Stimulated activated memory B cell treated with anti-CD40 and anti-IgM and Interleukin-4, amounts not matched to agents 10 μg/mL and 1 μg/mL and 100 μg/mL, for 72 hours (primary cell): ENCODE measurements at regions not wholly inside any gene's neighbourhood (a gene's known extent, or its start where the extent isn't known, plus 50 kb on each side); places are given as distances from the start of the nearest gene placed in this dataset.
"Not testable (repeated sequence)": the region's sequence is repeated elsewhere in the genome, so short reads cannot be mapped to it uniquely, and the experiment has no call there.

Experiments
- ATAC-seq: fragments of 150-1000 bp; cut with Tn5 transposase; 2 replicates; pipeline ENCODE4 v1.10.0; 2021
- H3K27ac Mint-ChIP-seq: one replicate; pipeline ENCODE4 v1.8.0; 2022; ENCODE audit warnings: mild to moderate bottlenecking, mixed read lengths
- H3K27me3 Mint-ChIP-seq: one replicate; pipeline ENCODE4 v1.8.0; 2022; ENCODE audit warnings: mixed read lengths
- H3K36me3 Mint-ChIP-seq: one replicate; pipeline ENCODE4 v1.8.0; 2022; ENCODE audit warnings: mixed read lengths
- H3K4me1 Mint-ChIP-seq: one replicate; pipeline ENCODE4 v1.8.0; 2022; ENCODE audit warnings: mixed read lengths
- H3K4me3 Mint-ChIP-seq: one replicate; pipeline ENCODE4 v1.8.0; 2022; ENCODE audit warnings: mild to moderate bottlenecking, moderate library complexity, mixed read lengths
- H3K9me3 Mint-ChIP-seq: one replicate; pipeline ENCODE4 v1.8.0; 2022; ENCODE audit warnings: mixed read lengths

- Mint-ChIP-seq H3K36me3 (no peaks in the 10 kb centered on the region), H3K9me3 (no peaks in the 10 kb centered on the region), H3K4me1 (no peaks in the 10 kb centered on the region), H3K4me3 (no peak overlapping the region), H3K27me3 (peaks cover 61% of the 10 kb centered on the region), H3K27ac (no peak overlapping the region)
- no peak for ATAC-seq
Measured at GRCh38 chr10:111273635-111274034, 196.8 kb downstream of the ADRA2A start.

- H3K9me3 Mint-ChIP-seq: no peaks in the 10 kb centered on the region
- ATAC-seq: no peak
- no peaks in the 10 kb centered on the region for H3K36me3 Mint-ChIP-seq
- H3K4me3 Mint-ChIP-seq: no peak overlapping the region
- peaks cover 55% of the 10 kb centered on the region for H3K27me3 Mint-ChIP-seq
- no peak overlapping the region for H3K27ac Mint-ChIP-seq
- H3K4me1 Mint-ChIP-seq: no peaks in the 10 kb centered on the region
Measured at GRCh38 chr10:111275091-111275490, 198.3 kb downstream of the ADRA2A start.

GRCh38 chr10:111277661-111278060, 200.8 kb downstream of the ADRA2A start:
- Mint-ChIP-seq H3K27me3 (peaks cover 43% of the 10 kb centered on the region), H3K4me1 (no peaks in the 10 kb centered on the region), H3K36me3 (no peaks in the 10 kb centered on the region)

GRCh38 chr10:111278266-111278665, 201.4 kb downstream of the ADRA2A start:
- no peak overlapping the region for H3K4me3 Mint-ChIP-seq
- no peaks in the 10 kb centered on the region for H3K4me1 Mint-ChIP-seq
- no peak overlapping the region for H3K27ac Mint-ChIP-seq
- no peaks in the 10 kb centered on the region for H3K9me3 Mint-ChIP-seq
- ATAC-seq: no peak
- peaks cover 37% of the 10 kb centered on the region for H3K27me3 Mint-ChIP-seq
- H3K36me3 Mint-ChIP-seq: no peaks in the 10 kb centered on the region

More at GRCh38 chr10:111277661-111278060, 200.8 kb downstream of the ADRA2A start:
- Mint-ChIP-seq H3K9me3 (no peaks in the 10 kb centered on the region), H3K27ac (no peak overlapping the region), H3K4me3 (no peak overlapping the region)
- no peak for ATAC-seq

GRCh38 chr10:111281516-111281915, 204.7 kb downstream of the ADRA2A start:
- peaks cover 27% of the 10 kb centered on the region for H3K27me3 Mint-ChIP-seq
- H3K4me1 Mint-ChIP-seq: no peaks in the 10 kb centered on the region
- no peaks in the 10 kb centered on the region for H3K36me3 Mint-ChIP-seq
- no peak overlapping the region for H3K27ac Mint-ChIP-seq
- ATAC-seq: no peak
- H3K4me3 Mint-ChIP-seq: no peak overlapping the region
- no peaks in the 10 kb centered on the region for H3K9me3 Mint-ChIP-seq

GRCh38 chr10:111289461-111289860, 212.6 kb downstream of the ADRA2A start:
- ATAC-seq: no peak
- no peak overlapping the region for H3K27ac Mint-ChIP-seq
- no peaks in the 10 kb centered on the region for H3K36me3 Mint-ChIP-seq
- no peak overlapping the region for H3K4me3 Mint-ChIP-seq
- peaks cover 15% of the 10 kb centered on the region for H3K27me3 Mint-ChIP-seq
- H3K4me1 Mint-ChIP-seq: no peaks in the 10 kb centered on the region
- H3K9me3 Mint-ChIP-seq: no peaks in the 10 kb centered on the region

GRCh38 chr10:111290649-111291048, 213.8 kb downstream of the ADRA2A start:
- H3K27me3 Mint-ChIP-seq: peaks cover 27% of the 10 kb centered on the region
- no peak overlapping the region for H3K27ac Mint-ChIP-seq
- no peaks in the 10 kb centered on the region for H3K9me3 Mint-ChIP-seq
- H3K4me3 Mint-ChIP-seq: no peak overlapping the region
- no peaks in the 10 kb centered on the region for H3K36me3 Mint-ChIP-seq
- H3K4me1 Mint-ChIP-seq: no peaks in the 10 kb centered on the region
- ATAC-seq: no peak

GRCh38 chr10:111295788-111296187, 219.0 kb downstream of the ADRA2A start:
- Mint-ChIP-seq H3K9me3 (no peaks in the 10 kb centered on the region), H3K27ac (no peak overlapping the region), H3K4me1 (no peaks in the 10 kb centered on the region), H3K4me3 (no peak overlapping the region), H3K27me3 (peaks cover 32% of the 10 kb centered on the region), H3K36me3 (no peaks in the 10 kb centered on the region)
- ATAC-seq: no peak

- H3K27ac Mint-ChIP-seq: no peak overlapping the region
- no peaks in the 10 kb centered on the region for H3K4me1 Mint-ChIP-seq
- H3K27me3 Mint-ChIP-seq: peaks cover 39% of the 10 kb centered on the region
- H3K36me3 Mint-ChIP-seq: no peaks in the 10 kb centered on the region
- ATAC-seq: no peak
- H3K9me3 Mint-ChIP-seq: no peaks in the 10 kb centered on the region
- no peak overlapping the region for H3K4me3 Mint-ChIP-seq
Measured at GRCh38 chr10:111297351-111297848, 220.6 kb downstream of the ADRA2A start.

- no peak overlapping the region for H3K4me3 Mint-ChIP-seq
- ATAC-seq: no peak
- no peaks in the 10 kb centered on the region for H3K9me3 Mint-ChIP-seq
- H3K27me3 Mint-ChIP-seq: peaks cover 39% of the 10 kb centered on the region
- H3K36me3 Mint-ChIP-seq: no peaks in the 10 kb centered on the region
- no peak overlapping the region for H3K27ac Mint-ChIP-seq
- no peaks in the 10 kb centered on the region for H3K4me1 Mint-ChIP-seq
Measured at GRCh38 chr10:111298031-111298430, 221.2 kb downstream of the ADRA2A start.

- no peak for ATAC-seq
- H3K36me3 Mint-ChIP-seq: no peaks in the 10 kb centered on the region
Measured at GRCh38 chr10:111299037-111299436, 222.2 kb downstream of the ADRA2A start.

GRCh38 chr10:111303887-111304286, 227.1 kb downstream of the ADRA2A start:
- ATAC-seq: no peak
- Mint-ChIP-seq H3K27me3 (peaks cover 15% of the 10 kb centered on the region), H3K36me3 (no peaks in the 10 kb centered on the region), H3K27ac (no peak overlapping the region), H3K4me3 (no peak overlapping the region), H3K4me1 (no peaks in the 10 kb centered on the region), H3K9me3 (no peaks in the 10 kb centered on the region)

More at GRCh38 chr10:111299037-111299436, 222.2 kb downstream of the ADRA2A start:
- no peaks in the 10 kb centered on the region for H3K9me3 Mint-ChIP-seq
- no peaks in the 10 kb centered on the region for H3K4me1 Mint-ChIP-seq
- peaks cover 39% of the 10 kb centered on the region for H3K27me3 Mint-ChIP-seq
- H3K27ac Mint-ChIP-seq: no peak overlapping the region
- no peak overlapping the region for H3K4me3 Mint-ChIP-seq

GRCh38 chr10:111316722-111317212, 239.9 kb downstream of the ADRA2A start:
- no peak for ATAC-seq
- peaks cover 24% of the 10 kb centered on the region for H3K27me3 Mint-ChIP-seq
- no peaks in the 10 kb centered on the region for H3K4me1 Mint-ChIP-seq
- peaks cover 4% of the 10 kb centered on the region for H3K9me3 Mint-ChIP-seq
- no peaks in the 10 kb centered on the region for H3K36me3 Mint-ChIP-seq
- no peak overlapping the region for H3K4me3 Mint-ChIP-seq
- no peak overlapping the region for H3K27ac Mint-ChIP-seq

GRCh38 chr10:111319866-111320265, 243.0 kb downstream of the ADRA2A start:
- H3K9me3 Mint-ChIP-seq: peaks cover 4% of the 10 kb centered on the region
- H3K27ac Mint-ChIP-seq: no peak overlapping the region
- no peaks in the 10 kb centered on the region for H3K36me3 Mint-ChIP-seq
- no peak overlapping the region for H3K4me3 Mint-ChIP-seq
- peaks cover 41% of the 10 kb centered on the region for H3K27me3 Mint-ChIP-seq
- ATAC-seq: no peak
- H3K4me1 Mint-ChIP-seq: no peaks in the 10 kb centered on the region

GRCh38 chr10:111323389-111323966, 246.6 kb downstream of the ADRA2A start:
- Mint-ChIP-seq H3K9me3 (no peaks in the 10 kb centered on the region), H3K4me1 (no peaks in the 10 kb centered on the region), H3K27me3 (peaks cover 28% of the 10 kb centered on the region), H3K27ac (no peak overlapping the region), H3K36me3 (no peaks in the 10 kb centered on the region), H3K4me3 (no peak overlapping the region)
- no peak for ATAC-seq

GRCh38 chr10:111332174-111332573, 255.3 kb downstream of the ADRA2A start:
- not testable (repeated sequence) for H3K27ac Mint-ChIP-seq, H3K36me3 Mint-ChIP-seq, H3K4me1 Mint-ChIP-seq, H3K9me3 Mint-ChIP-seq, ATAC-seq, H3K27me3 Mint-ChIP-seq, H3K4me3 Mint-ChIP-seq
